ENCODE measurements at regions not wholly inside any gene's neighbourhood (a gene's known extent, or its start where the extent isn't known, plus 50 kb on each side); places are given as distances from the start of the nearest gene placed in this dataset.

- Histone ChIP-seq H3K9ac (replicated peaks; ENCODE audit: extremely low read depth, insufficient read depth, low read length) (no peak overlapping the region), H3K4me3 (replicated peaks in 1 of 3; ENCODE audit: insufficient read depth in 1 of 3, low read depth in 1 of 3, low read length in 3 of 3) (no peak overlapping the region), H3K9me1 (replicated peaks; ENCODE audit: control insufficient read depth, extremely low read depth, insufficient read depth, low read length) (no peaks in the 10 kb centered on the region), H3K36me3 (ENCODE audit: control insufficient read depth in 2 of 2, extremely low read depth in 1 of 2, insufficient read depth in 2 of 2, low read length in 2 of 2) (no peaks in the 10 kb centered on the region), H3K4me1 (ENCODE audit: control insufficient read depth, extremely low read depth, insufficient read depth, low read length) (no peaks in the 10 kb centered on the region), H3K27me3 (ENCODE audit: control insufficient read depth in 2 of 2, insufficient read depth in 2 of 2, low read length in 2 of 2) (no peaks in the 10 kb centered on the region), H4K20me1 (replicated peaks; ENCODE audit: control insufficient read depth, extremely low read depth, insufficient read depth, low read length) (no peaks in the 10 kb centered on the region), H3K9me3 (replicated peaks; ENCODE audit: control insufficient read depth, insufficient read depth, low read length) (no peaks in the 10 kb centered on the region), H3K27ac (ENCODE audit: insufficient read depth, low read depth, low read length) (no peak overlapping the region), H2AFZ (ENCODE audit: low read depth, low read length) (no peak overlapping the region), H3K4me2 (ENCODE audit: insufficient read depth, low read length) (no peak overlapping the region), H3K79me2 (ENCODE audit: control insufficient read depth, insufficient read depth, low read length) (no peaks in the 10 kb centered on the region)
- TF ChIP-seq POLR2A (IDR thresholded peaks at IDR 0.05; ENCODE audit: low read depth, low read length) (no peak), FOS (IDR thresholded peaks at IDR 0.05; ENCODE audit: borderline replicate concordance, insufficient read depth, low read length) (no peak), EZH2 (IDR thresholded peaks at IDR 0.05; ENCODE audit: borderline replicate concordance, low read depth, low read length, severe bottlenecking) (no peak), MAX (IDR thresholded peaks at IDR 0.05; ENCODE audit: insufficient read depth, insufficient read length) (no peak), CTCF (IDR thresholded peaks at IDR 0.05; ENCODE audit: extremely low read depth in 1 of 2, insufficient read depth in 1 of 2, low read depth in 1 of 2, low read length in 2 of 2) (no peak), MYC (IDR thresholded peaks at IDR 0.05; ENCODE audit: low read depth, low read length) (no peak), GATA2 (IDR thresholded peaks at IDR 0.05; ENCODE audit: insufficient read depth, insufficient read length, low read depth, low read length) (no peak), JUN (IDR thresholded peaks at IDR 0.05; ENCODE audit: borderline replicate concordance, insufficient read depth, insufficient read length, low read depth) (no peak), POLR2AphosphoS5 (IDR thresholded peaks at IDR 0.05; ENCODE audit: insufficient read depth, low read depth, low read length) (no peak)
- dilution Hi-C loops (cut with MboI; ENCODE audit: extremely low pct_ligation_motif_present, low sequenced_read_pairs) (no loop called here), intact Hi-C loops (cut with micrococcal nuclease) (no loop called here)
- DNase-seq (ENCODE audit: low read depth, low spot score), result no peak
- no peak for FAIRE-seq
- CTCF ChIA-PET, result no interaction called here
- BruUV-seq (replicated peaks), result no TSS peak
- POLR2A ChIA-PET, result no interaction called here
Observed at GRCh38 chr15:53882311-53882710, 95.9 kb upstream of the UNC13C start.
